HEK293 (cell line): ENCODE measurements at regions not wholly inside any gene's neighbourhood (a gene's known extent, or its start where the extent isn't known, plus 50 kb on each side); places are given as distances from the start of the nearest gene placed in this dataset.

ENCODE experiments used
- CTCF ChIP-seq: fragments of 450-650 bp; formaldehyde crosslinking; IDR thresholded peaks from 2 replicates; pipeline ENCODE4 v1.5.1; 2016; ENCODE audit warnings: missing biosample characterization, missing genetic modification characterization
- PRDM1 ChIP-seq: fragments of 450-650 bp; formaldehyde crosslinking; IDR thresholded peaks from 2 replicates; pipeline ENCODE4; 2016; ENCODE audit warnings: missing biosample characterization, missing genetic modification characterization
- ZNF148 ChIP-seq: fragments of 450-650 bp; formaldehyde crosslinking; IDR thresholded peaks from 2 replicates; pipeline ENCODE4 v1.5.0; 2017; ENCODE audit warnings: missing biosample characterization, missing genetic modification characterization, borderline replicate concordance
- ZNF513 ChIP-seq: fragments of 450-650 bp; IDR thresholded peaks from 2 replicates; pipeline ENCODE4 v1.5.1; 2018; ENCODE audit warnings: missing biosample characterization, missing genetic modification characterization
- ZNF530 ChIP-seq: fragments of 450-650 bp; formaldehyde crosslinking; IDR thresholded peaks from 2 replicates; pipeline ENCODE4 v1.5.1; 2016; ENCODE audit warnings: low read depth, missing biosample characterization, missing genetic modification characterization
- ZNF624 ChIP-seq: fragments of 450-650 bp; formaldehyde crosslinking; IDR thresholded peaks from 2 replicates; pipeline ENCODE4 v1.5.1; 2017; ENCODE audit warnings: missing biosample characterization, missing genetic modification characterization

GRCh38 chr2:63658176-63658968, 69.6 kb downstream of the MDH1 start:
- TF ChIP-seq CTCF (tag by site-specific recombination) (no peak), ZNF148 (no peak), ZNF513 (tag by site-specific recombination) (no peak), PRDM1 (tag by site-specific recombination) (no peak), ZNF530 (tag by site-specific recombination) (no peak), ZNF624 (tag by site-specific recombination) (no peak)
